Fibroblast of pulmonary artery (primary cell): ENCODE measurements at regions not wholly inside any gene's neighbourhood (a gene's known extent, or its start where the extent isn't known, plus 50 kb on each side); places are given as distances from the start of the nearest gene placed in this dataset.

ENCODE experiments used
- DNase-seq: peaks from one replicate; pipeline ENCODE4 v3.0.0-alpha.2; 2010; ENCODE audit warnings: low read depth
- H3K4me3 ChIP-seq: replicated peaks from 2 replicates; pipeline ENCODE4 v1.5.1; 2011; ENCODE audit warnings: low read depth, mild to moderate bottlenecking, control low read depth, low read length, moderate library complexity
- TF ChIP-seq, protein P1 (sequence below): IDR thresholded peaks from 2 replicates; pipeline ENCODE4 v1.5.1; 2011; ENCODE audit warnings: mild to moderate bottlenecking, control low read depth, low read length, inconsistent platforms; ENCODE audit errors: missing control alignments

DNA sequence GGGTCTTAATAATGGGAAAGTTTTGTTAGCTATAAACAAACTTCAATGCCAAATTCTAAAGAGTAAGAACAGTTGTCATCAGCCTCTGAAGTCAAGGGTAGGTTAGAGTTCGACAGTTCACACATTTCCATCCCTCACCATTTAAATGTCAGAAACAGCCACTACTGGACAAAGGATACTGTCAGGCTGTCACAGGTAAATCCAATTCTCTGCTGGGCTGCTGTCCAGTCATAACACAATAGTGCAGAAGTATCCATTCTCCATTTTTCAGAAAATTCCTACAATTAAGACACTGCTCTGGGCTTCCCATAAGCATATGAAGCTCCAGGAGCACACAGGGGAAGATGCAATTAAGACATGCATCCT lies 221.4 kb downstream of the RPS29 start:
- DNase-seq: no peak
- H3K4me3 ChIP-seq: no peak overlapping the region
- TF ChIP-seq, protein P1, sequence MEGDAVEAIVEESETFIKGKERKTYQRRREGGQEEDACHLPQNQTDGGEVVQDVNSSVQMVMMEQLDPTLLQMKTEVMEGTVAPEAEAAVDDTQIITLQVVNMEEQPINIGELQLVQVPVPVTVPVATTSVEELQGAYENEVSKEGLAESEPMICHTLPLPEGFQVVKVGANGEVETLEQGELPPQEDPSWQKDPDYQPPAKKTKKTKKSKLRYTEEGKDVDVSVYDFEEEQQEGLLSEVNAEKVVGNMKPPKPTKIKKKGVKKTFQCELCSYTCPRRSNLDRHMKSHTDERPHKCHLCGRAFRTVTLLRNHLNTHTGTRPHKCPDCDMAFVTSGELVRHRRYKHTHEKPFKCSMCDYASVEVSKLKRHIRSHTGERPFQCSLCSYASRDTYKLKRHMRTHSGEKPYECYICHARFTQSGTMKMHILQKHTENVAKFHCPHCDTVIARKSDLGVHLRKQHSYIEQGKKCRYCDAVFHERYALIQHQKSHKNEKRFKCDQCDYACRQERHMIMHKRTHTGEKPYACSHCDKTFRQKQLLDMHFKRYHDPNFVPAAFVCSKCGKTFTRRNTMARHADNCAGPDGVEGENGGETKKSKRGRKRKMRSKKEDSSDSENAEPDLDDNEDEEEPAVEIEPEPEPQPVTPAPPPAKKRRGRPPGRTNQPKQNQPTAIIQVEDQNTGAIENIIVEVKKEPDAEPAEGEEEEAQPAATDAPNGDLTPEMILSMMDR: no peak

DNA sequence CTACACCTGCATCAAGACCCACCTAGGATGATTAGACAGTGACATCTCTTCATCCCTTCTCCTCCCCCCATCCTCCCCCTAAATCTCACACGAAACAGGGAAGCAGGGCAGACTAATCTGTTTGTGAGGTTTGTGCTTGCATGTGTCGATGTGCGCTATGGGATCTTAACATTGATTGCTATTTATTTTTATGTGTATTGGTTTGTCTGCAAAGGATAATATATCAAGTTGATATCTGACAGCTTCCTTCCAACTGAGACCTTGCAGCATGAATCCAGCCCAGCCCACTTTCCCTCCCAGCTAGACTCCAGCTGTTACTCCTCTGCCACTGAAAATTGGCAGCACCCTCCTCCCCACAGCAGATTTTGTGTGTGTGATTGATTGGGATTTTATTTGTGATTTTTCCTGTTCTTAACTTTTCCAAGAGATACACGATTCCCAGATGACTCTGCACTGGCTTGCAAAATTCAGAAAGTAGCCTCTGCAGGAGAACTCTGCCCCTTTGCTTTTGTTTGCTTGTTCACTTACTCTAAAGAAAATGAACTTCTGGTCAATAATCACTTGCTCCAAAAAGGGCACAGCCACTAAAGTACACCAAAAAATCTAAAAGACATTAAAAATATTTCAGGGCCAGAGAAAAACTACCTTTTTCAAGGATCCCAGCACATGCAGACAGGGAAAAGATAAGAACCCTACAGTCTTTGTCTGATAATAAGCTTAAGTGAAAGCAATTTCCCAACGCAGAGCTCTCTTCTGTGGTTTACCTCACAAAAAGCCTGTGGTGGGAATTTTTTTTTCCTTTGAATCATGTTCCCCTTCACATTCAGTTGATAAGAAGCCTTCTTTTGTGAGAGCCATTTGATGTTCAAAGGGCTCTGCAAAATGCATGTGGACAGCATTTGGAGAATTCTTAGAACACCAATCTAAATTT lies 222.1 kb downstream of the RPS29 start:
- TF ChIP-seq, protein P1: no peak
- DNase-seq: no peak
- H3K4me3 ChIP-seq: no peak overlapping the region

DNA sequence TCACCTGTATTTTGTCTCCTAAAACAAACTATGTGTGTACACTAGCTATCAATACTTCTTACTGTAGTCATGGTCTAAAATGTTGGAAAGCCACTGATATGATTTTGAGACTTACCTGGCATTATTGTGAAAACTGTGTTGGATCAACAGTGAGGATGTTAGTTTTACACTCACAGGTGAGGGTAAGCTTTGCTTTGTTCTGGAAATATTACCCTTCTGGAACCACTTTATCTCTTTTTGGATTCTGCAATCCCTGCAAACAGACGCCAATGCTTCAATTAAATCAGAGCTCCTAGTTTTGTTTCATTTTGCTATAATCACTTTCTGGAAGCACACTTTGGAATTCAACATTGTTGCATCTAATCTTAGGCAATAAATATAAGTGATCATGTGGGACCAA lies 223.3 kb downstream of the RPS29 start:
- TF ChIP-seq, protein P1: no peak
- no peak for DNase-seq
- H3K4me3 ChIP-seq: no peak overlapping the region

DNA sequence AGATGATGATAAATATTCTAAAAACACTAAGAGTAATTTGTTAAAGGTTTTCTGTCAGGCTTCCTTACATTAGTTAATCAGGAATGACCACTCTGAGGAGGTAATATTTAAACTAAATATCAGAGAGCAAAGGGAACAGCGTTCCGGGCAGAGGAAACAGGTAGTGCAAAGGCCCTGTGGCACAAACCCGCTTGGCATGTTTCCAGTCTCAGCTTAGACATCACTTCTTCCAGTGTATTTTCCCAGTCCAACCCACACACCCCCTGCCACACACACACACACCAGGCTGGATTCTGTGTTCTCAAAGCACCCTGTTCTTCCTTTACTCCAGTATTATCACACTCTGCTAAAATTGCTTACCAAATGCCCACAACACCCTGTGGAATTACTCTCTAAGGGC lies 247.1 kb downstream of the RPS29 start:
- DNase-seq: no peak
- no peak overlapping the region for H3K4me3 ChIP-seq
- TF ChIP-seq, protein P1: no peak

DNA sequence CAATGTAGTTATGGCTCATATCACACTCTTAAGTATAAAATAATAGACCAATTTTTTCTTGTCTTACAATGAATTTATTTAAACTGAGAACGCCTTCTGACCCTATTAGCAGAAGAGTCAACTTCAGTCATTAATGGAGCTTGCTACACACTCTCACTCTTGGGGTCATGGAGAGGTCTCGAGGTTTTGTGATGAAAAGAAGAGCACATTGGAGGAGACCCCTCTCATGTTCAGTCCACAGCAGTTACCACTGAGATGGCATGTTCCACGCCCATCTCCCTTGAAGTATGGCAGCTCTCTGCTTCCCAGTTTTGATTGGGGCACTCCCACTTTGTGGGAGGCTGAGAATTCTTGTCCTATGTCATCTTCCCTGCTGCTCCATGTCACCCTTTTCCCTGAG lies 266.4 kb downstream of the RPS29 start:
- no peak for DNase-seq
- H3K4me3 ChIP-seq: no peak overlapping the region
- TF ChIP-seq, protein P1: no peak

DNA sequence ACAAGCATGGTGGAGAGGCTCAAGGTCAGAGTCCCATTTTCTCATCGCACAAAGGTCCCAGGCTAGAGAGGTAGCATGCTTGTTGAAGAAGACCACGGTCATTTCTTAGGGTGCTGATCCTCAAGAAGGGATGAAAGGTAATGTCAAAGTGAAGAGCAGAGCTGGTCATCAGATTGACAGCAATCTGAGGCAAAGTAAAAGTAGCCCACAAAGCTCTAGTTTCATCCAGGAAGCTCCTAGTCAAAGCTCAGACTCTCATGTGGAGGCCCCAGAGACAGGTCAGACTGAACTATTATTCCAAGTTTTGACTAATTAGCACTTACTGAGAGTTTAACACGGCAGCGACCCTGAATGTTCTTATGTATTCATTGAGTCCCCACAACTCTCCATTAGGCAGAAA lies 270.6 kb downstream of the RPS29 start:
- DNase-seq: no peak
- H3K4me3 ChIP-seq: no peak overlapping the region
- TF ChIP-seq, protein P1: no peak

DNA sequence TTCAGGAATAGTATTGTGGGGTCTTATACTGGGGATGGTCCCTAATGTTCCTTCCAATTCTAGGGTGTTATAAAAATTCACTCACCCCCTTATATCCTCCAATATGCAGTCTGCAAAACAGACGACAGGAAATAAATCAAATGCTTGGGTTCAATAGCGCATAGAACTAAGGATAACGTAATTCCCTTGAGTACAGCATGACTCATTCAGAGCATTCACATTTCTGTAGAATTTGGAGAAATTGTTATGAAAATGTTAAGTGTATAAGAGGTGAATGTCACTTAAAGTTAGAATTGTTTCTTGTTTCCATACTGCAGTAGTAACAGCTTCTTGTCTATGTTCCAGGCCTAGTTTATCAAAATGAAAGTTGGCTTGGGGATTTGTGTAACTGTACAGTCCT lies 271.4 kb downstream of the RPS29 start:
- peak; percentile 47 for DNase-seq
- no peak overlapping the region for H3K4me3 ChIP-seq
- TF ChIP-seq, protein P1: no peak
